Spleen (tissue), 11 donors: ENCODE measurements at regions not wholly inside any gene's neighbourhood (a gene's known extent, or its start where the extent isn't known, plus 50 kb on each side); places are given as distances from the start of the nearest gene placed in this dataset.

ENCODE experiments used
- DNase-seq: peaks from one replicate; pipeline ENCODE4 v3.0.0-alpha.2; 2020
- H3K27ac ChIP-seq, 8 donors: fragments of 200-600 bp; sonication (generic) in 7 of 8; 1 replicate in 4 of 8; 2 replicates in 4 of 8; pipeline versions ENCODE4 v1.5.0 to v1.8.0; 2016 to 2021; ENCODE audit warnings: inconsistent platforms in 4 of 8, mild to moderate bottlenecking in 4 of 8, moderate library complexity in 1 of 8
- H3K27me3 ChIP-seq, 7 donors: fragments of 200-600 bp; sonication (generic) in 6 of 7; replicated peaks in 1 of 7; 1 replicate in 4 of 7; 2 replicates in 3 of 7; pipeline versions ENCODE4 v1.5.0 to v1.8.0; 2016 to 2021; ENCODE audit warnings: inconsistent platforms in 3 of 7, mild to moderate bottlenecking in 1 of 7
- H3K36me3 ChIP-seq, 6 donors: fragments of 200-600 bp; sonication (generic) in 5 of 6; 1 replicate in 4 of 6; 2 replicates in 2 of 6; pipeline versions ENCODE4 v1.5.0 to v1.8.0; 2016 to 2021; ENCODE audit warnings: inconsistent platforms in 2 of 6
- H3K4me1 ChIP-seq, 6 donors: fragments of 200-600 bp; sonication (generic) in 5 of 6; 1 replicate in 3 of 6; 2 replicates in 3 of 6; pipeline versions ENCODE4 v1.5.0 to v1.8.0; 2016 to 2021; ENCODE audit warnings: inconsistent platforms in 3 of 6
- H3K4me3 ChIP-seq, 8 donors: fragments of 200-600 bp; sonication (generic) in 7 of 8; 1 replicate in 4 of 8; 2 replicates in 4 of 8; pipeline versions ENCODE4 v1.5.0 to v1.8.0; 2016 to 2021; ENCODE audit warnings: inconsistent platforms in 4 of 8, mild to moderate bottlenecking in 4 of 8, moderate library complexity in 2 of 8
- H3K9me3 ChIP-seq, 8 donors: fragments of 200-600 bp; sonication (generic) in 7 of 8; 1 replicate in 4 of 8; 2 replicates in 4 of 8; pipeline versions ENCODE4 v1.5.0 to v1.8.0; 2016 to 2021; ENCODE audit warnings: inconsistent platforms in 4 of 8
- POLR2A ChIP-seq, 3 donors: fragments of 450-650 bp; IDR thresholded peaks; one replicate each; pipeline ENCODE4 v1.5.1; 2017; ENCODE audit warnings: antibody characterized with exemption in 3 of 3, mild to moderate bottlenecking in 1 of 3
- POLR2AphosphoS5 ChIP-seq, 3 donors: sonication (generic); formaldehyde crosslinking; IDR thresholded peaks; one replicate each; pipeline ENCODE4 v1.5.1; 2017; ENCODE audit warnings: antibody characterized with exemption in 3 of 3
- WGBS, 5 donors: extraction: QIAGEN DNeasy Blood & Tissue Kit in 3 of 5; methylation state at CpG; one replicate each; pipeline versions ENCODE4 v1.1.5 to v1.1.7; 2013 to 2018; 5-methylcytosine and 5-hydroxymethylcytosine counted together
- intact Hi-C: fragments of 100-400 bp; cut with DNase I; formaldehyde crosslinking; loops from one replicate; pipeline ENCODE4 v1.15.0; 2023; ENCODE audit warnings: low total_unique reads
- TF ChIP-seq, protein P1 (sequence below), 11 experiments: fragments of 200-600 bp in 7 of 11; fragments of 450-650 bp in 4 of 11; sonication (generic) in 4 of 11; IDR thresholded peaks in 8 of 11; conservative IDR thresholded peaks in 3 of 11; 1 replicate in 7 of 11; 2 replicates in 4 of 11; pipeline versions ENCODE4 v1.4.0 to v1.8.0; 2016 to 2021; ENCODE audit warnings: antibody characterized with exemption in 11 of 11, inconsistent platforms in 4 of 11, mild to moderate bottlenecking in 1 of 11
- donor health status: healthy with polysubstance abuse.
- donor health status: DM: no; HTN: no; CAD: no; lungs with moderate emphysema.
- donor health status: DM: no; HTN: no; CAD: no.
- donor health status: Bipolar disorder and iron deficiency.
- donor health status: healthy.
- donor health status: DM: no; HTN: no; CAD: no.
- donor health status: DM: yes; HTN: yes; CAD: no.

DNA sequence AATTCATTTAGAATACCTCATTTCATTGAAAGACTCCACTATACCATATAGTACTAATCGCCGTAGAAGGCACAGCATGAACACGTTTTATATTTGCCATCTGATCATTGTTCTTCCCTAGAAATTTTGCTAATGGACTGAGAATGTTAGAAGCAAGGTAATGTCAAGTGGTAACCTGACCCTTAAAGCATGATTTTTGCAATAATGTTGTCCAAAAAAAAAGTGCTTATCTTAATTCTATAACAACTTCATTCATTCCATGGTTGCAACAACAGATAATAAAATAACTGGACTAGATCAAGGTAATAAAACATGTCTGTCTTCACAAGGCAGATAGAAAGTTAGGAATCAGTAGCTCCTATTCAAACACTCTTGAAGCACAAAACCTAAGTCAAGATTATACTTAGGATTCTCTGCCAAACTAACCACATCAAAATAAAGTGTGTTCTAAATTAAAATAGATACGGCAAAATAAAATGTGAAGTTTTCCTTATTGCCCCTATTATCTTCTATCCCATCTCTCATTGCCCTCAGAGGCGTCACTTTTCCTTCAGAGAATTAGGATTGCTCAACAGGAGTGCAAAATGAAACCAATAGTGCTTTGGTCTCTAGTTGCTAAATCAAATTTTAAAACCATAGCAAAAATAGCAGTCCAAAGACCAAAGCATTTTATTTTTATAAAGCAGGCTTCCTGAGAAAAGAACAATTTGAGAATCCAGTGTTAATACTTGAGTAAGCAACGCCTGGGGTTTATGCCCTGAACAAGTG lies 317.4 kb upstream of the UBE2E2 start:
- H3K9me3 ChIP-seq = no peaks in the 10 kb centered on the region
- intact Hi-C loops = no loop called here
- H3K4me1 ChIP-seq = no peaks in the 10 kb centered on the region
- DNase-seq = no peak
- H3K36me3 ChIP-seq = no peaks in the 10 kb centered on the region
- H3K4me3 ChIP-seq = no peak overlapping the region
- H3K27me3 ChIP-seq = no peaks in the 10 kb centered on the region
- TF ChIP-seq POLR2AphosphoS5 (IDR thresholded peaks at IDR 0.05) = no peak
- H3K27ac ChIP-seq = no peak overlapping the region
- WGBS, 5 donors = 73 to 88% (median 82%) methylated on average over 6 of the region's 6 CpGs

DNA sequence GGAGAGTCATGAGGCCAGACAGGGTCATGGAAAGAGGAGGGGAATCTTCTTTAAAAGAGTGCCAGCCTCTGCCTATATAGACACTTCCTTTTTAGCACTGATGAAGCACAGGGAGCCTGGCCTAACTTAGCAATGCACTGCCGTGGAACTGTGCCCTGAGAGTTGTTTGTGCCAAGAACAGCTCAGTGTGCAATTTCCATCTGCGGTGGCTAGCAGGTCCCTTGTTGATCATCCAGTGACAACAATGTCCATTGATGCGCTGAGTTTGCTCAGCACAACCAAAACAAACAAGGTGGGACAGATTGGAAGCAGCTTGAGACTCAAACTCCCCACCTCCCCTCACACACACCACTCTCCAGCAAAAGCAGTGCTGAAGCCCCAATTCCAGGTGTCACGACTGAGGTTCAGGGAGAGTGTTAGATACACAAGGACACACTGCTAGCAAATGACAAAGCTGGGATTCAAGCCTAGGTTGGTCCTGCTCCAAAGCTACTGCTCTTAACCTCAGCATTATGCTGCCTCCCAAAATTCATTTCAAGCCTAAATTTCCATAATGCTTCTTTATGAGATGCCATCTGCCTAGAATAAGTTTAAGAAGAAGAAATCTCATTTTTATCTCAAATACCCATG lies 316.6 kb upstream of the UBE2E2 start:
- intact Hi-C loops = no loop called here
- WGBS, 5 donors = 71 to 82% (median 78%) methylated on average over 4 of the region's 4 CpGs

GRCh38 chr3:22887664-22888291 lies 315.3 kb upstream of the UBE2E2 start:
- no peaks in the 10 kb centered on the region for H3K4me1 ChIP-seq
- no peaks in the 10 kb centered on the region for H3K27me3 ChIP-seq
- intact Hi-C loops = no loop called here
- H3K9me3 ChIP-seq = no peaks in the 10 kb centered on the region
- H3K36me3 ChIP-seq = no peaks in the 10 kb centered on the region
- H3K27ac ChIP-seq = no peak overlapping the region
- DNase-seq = no peak
- 55 to 71% (median 68%) methylated on average over 2 of the region's 2 CpGs for WGBS, 5 donors
- TF ChIP-seq POLR2AphosphoS5 (IDR thresholded peaks at IDR 0.05) (no peak), POLR2A (IDR thresholded peaks at IDR 0.05) (no peak)
- TF ChIP-seq, protein P1, sequence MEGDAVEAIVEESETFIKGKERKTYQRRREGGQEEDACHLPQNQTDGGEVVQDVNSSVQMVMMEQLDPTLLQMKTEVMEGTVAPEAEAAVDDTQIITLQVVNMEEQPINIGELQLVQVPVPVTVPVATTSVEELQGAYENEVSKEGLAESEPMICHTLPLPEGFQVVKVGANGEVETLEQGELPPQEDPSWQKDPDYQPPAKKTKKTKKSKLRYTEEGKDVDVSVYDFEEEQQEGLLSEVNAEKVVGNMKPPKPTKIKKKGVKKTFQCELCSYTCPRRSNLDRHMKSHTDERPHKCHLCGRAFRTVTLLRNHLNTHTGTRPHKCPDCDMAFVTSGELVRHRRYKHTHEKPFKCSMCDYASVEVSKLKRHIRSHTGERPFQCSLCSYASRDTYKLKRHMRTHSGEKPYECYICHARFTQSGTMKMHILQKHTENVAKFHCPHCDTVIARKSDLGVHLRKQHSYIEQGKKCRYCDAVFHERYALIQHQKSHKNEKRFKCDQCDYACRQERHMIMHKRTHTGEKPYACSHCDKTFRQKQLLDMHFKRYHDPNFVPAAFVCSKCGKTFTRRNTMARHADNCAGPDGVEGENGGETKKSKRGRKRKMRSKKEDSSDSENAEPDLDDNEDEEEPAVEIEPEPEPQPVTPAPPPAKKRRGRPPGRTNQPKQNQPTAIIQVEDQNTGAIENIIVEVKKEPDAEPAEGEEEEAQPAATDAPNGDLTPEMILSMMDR (IDR thresholded peaks at IDR 0.05 in 8 of 11, conservative IDR thresholded peaks at IDR 0.05 in 3 of 11) = peak in 3 of 11 experiments; percentile 13 to 25 (median 21)
- no peak overlapping the region for H3K4me3 ChIP-seq

More for the DNA sequence above, 316.6 kb upstream of the UBE2E2 start:
- H3K27ac ChIP-seq = no peak overlapping the region
- TF ChIP-seq POLR2A (IDR thresholded peaks at IDR 0.05) (no peak), POLR2AphosphoS5 (IDR thresholded peaks at IDR 0.05) (no peak)
- TF ChIP-seq, protein P1 (IDR thresholded peaks at IDR 0.05 in 8 of 11, conservative IDR thresholded peaks at IDR 0.05 in 3 of 11) = no peak
- DNase-seq = no peak
- no peaks in the 10 kb centered on the region for H3K9me3 ChIP-seq
- H3K27me3 ChIP-seq = no peaks in the 10 kb centered on the region
- no peaks in the 10 kb centered on the region for H3K36me3 ChIP-seq
- H3K4me3 ChIP-seq = no peak overlapping the region
- no peaks in the 10 kb centered on the region for H3K4me1 ChIP-seq

DNA sequence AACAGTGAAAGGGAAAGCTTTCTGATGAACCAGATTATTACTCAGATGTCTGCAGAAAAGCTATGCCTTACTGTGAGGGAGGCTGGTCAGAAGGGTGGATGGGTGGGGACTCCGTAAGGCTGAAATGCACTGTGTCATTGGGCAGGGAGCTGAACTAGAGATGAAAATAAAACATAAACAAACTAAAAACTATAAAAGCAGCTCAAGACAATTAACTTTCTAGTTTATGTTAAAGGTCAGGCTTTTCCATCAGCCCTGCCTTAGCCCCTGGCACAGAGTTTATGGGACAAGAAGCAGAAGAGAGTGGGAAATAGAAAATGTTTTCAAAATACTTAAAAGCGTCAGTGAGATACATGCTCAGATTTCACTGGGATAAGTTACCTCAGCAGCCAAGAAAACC lies 310.0 kb upstream of the UBE2E2 start:
- WGBS, 5 donors = 80 to 86% (median 83%) methylated on average over 2 of the region's 2 CpGs
- Histone ChIP-seq H3K9me3 (no peaks in the 10 kb centered on the region), H3K36me3 (no peaks in the 10 kb centered on the region), H3K4me3 (no peak overlapping the region), H3K27ac (no peak overlapping the region), H3K4me1 (no peaks in the 10 kb centered on the region), H3K27me3 (no peaks in the 10 kb centered on the region)
- TF ChIP-seq POLR2A (IDR thresholded peaks at IDR 0.05) = no peak
- TF ChIP-seq, protein P1 (IDR thresholded peaks at IDR 0.05 in 8 of 11, conservative IDR thresholded peaks at IDR 0.05 in 3 of 11) = no peak
- no peak for TF ChIP-seq POLR2AphosphoS5 (IDR thresholded peaks at IDR 0.05)
- no peak for DNase-seq
- intact Hi-C loops = no loop called here
